GM18868 (cell line): ENCODE measurements at regions not wholly inside any gene's neighbourhood (a gene's known extent, or its start where the extent isn't known, plus 50 kb on each side); places are given as distances from the start of the nearest gene placed in this dataset.

Experiments used
- ATAC-seq: cut with Tn5 transposase; IDR thresholded peaks from one replicate; pipeline ENCODE4 v1.9.1; 2021; ENCODE audit warnings: mild to moderate bottlenecking, moderate library complexity; ENCODE audit not compliant: unreplicated experiment

DNA sequence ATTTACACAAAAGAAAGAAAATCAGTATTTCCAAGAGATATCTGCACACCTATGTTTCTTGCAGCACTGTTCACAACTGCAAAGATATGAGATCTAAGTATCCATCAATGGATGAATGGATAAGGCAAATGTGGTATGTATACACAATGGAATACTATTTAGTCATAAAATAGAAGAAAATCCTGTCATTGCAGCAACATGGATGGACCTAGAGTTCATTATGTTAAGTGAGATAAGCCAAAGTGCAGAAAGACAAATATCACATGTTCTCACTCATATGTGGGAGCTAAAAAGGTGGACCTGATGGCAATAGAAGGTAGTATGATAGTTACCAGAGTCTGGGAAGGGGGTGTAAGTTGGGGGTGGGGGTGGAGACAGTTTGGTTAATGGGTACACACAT lies 1171.6 kb downstream of the SORCS1 start:
- ATAC-seq = no peak

DNA sequence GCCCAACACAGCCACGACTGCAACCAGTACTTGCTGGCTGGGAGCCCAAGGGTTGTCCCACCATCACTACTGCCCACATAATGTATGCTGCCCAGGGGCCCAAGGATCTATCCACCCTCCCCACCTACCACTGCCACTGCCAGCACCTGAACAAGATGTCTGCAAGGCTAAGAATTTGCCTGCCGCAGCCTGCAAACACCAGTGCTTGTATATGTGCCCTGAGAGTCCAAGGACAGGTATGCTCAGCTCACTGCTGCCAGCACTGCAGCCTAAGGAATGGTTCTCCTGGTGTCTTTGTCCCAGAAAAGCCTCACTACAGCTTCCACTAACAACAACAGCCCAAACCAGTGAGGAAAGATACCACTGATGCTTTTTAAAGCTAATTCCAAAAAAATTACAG lies 1174.0 kb downstream of the SORCS1 start:
- no peak for ATAC-seq

DNA sequence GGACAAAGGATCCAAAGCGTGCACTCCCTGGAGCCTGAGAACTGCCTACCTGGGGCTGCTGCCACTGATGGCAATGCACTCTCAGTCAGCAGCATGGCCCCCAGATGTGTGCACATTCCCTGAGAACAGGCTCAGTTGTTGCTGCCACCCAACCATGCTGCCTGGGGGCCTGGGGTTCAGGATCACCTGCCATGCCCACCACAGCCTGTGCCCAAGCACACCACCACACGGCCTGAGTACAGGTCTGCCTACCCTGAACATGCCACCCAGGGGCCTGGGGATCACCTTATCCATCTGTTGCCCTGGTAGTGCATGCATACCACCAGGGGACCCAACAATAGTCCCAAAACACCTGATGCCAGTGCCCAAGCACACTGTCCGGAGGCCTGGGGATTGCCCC lies 1174.5 kb downstream of the SORCS1 start:
- no peak for ATAC-seq

DNA sequence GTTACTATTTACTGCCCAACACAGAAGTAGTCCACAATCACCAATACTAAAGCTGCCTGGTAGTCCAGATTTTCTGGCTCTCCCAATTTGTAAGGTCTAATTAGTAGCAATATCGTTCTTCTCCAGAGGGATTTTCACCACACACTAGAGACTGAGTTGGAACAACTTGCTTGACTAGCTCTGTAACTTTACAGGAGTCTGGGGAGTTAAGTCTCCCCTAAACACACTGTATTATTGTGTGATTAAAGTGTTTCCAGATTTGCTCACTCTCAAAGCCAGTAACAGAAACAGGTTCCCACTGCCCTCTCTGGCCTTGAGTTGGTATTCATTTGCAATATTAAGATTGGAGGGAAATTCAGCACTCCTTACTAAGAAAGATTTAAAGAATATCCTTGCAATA lies 1175.7 kb downstream of the SORCS1 start:
- no peak for ATAC-seq

DNA sequence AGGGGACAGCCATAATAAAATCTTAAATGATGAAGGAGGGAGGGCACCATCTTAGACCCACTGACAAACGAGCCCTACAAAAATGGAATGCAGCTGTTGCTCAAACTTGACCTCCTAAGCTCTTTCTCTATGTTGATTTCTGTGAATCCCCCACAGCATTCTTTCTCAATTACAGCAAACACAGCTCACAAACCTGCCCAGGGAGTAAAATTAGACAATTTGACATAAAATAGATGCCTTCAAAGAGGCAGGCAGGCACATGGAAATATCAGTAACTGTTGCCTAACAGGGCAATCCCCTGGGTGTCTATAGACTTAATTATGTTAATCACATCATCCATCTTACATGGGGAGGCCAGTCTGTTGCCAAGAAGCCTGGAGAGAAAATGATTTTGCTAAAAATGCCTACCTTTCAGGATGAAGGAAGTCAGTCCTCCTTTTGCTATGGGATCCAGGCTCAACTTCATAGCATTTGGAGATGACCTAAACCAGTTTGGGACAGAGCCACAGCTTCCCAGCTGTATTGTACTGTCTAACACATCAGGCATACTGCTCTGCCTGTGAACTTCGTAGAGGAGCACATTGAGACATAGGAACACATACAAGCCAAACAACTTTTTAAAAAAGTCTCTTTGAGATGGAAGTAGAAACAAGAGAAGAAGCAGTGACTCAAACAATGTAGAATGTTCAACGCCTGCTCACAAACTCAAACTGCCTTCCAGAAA lies 1177.4 kb downstream of the SORCS1 start:
- no peak for ATAC-seq

DNA sequence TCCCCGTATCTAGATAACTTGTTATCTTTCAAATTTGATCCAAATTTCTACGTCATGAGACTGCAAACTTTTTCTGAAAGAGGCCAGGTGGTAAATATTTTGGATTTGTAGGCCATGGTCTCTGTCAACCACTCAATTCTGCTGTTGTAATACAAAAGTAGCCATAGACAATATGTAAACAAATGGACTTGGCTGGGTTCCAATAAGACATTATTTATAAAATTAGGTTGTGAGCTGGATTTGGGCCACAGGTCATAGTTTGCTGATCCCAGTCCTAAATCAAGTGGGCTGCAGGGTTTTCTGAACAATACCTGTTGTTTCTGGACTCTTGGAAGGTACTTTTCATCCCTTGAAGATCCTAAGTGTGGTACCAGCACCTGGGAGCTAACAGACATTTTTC lies 1178.0 kb downstream of the SORCS1 start:
- no peak for ATAC-seq

DNA sequence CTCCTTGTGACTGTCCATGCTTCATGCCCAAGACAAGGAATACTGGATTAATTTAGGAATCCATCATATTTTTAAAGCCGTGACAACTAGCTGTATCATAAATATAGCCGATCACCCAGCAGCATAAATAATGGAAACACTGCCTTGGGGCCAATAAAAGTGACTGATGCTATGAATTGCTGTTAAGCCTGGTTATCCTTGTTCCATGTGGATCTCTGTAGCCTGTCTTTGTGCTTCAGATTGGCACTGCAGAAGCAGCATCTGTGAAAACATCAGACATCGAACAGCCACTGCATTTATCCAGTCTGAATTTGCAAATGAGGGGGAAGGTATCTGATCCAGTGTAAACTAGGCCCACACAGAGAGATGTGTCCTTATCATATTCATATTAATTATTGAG lies 1181.8 kb downstream of the SORCS1 start:
- no peak for ATAC-seq

DNA sequence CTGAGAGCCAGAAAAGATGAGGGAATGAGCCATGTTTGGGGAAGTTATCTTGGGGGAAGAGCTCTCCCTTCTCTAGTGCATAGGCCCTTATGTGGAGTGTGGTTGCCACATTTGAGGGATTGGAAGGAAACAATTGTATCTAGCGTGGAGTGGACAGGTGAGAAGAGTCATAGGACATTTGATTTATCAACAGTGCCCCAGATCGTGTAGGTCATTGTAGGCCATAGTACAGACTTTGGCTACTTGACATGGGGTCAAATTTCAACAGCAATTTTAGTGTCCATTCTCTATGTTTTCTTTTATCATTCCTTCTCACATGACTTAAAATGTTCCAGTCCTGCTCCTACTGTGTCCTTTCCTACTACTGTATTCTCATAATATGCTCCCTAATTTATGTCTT lies 1182.8 kb downstream of the SORCS1 start:
- no peak for ATAC-seq

DNA sequence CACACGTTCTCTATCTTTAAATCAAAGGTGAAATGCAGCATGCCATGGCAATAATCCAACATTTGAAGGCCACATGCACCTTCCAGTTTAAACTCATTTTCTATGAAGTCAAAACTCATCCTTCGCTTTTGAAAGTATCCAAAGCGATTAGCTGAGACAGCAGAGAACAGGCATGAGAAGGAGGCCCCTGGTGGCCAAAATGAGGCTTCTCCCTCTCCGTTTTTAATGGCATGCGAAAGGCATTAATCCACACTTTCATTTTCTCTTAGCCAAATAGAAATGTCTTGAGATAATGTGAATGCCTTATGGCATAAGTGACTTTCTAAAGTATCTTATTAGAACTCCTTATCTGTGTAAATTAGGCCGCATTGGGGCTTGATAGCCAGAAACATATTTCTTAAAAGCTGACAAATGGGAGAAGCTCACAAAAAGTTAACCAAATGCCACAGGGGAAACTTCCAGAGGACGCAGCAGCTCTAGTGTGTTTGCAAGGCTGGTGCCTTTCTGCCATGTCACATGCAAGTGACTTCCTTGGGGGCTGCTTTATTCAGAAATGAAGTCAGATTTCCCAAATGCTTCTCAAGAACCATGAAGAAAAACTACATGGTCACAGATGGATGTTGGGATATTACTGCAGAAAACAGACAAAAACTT lies 1189.6 kb downstream of the SORCS1 start:
- ATAC-seq = peak; percentile 87

DNA sequence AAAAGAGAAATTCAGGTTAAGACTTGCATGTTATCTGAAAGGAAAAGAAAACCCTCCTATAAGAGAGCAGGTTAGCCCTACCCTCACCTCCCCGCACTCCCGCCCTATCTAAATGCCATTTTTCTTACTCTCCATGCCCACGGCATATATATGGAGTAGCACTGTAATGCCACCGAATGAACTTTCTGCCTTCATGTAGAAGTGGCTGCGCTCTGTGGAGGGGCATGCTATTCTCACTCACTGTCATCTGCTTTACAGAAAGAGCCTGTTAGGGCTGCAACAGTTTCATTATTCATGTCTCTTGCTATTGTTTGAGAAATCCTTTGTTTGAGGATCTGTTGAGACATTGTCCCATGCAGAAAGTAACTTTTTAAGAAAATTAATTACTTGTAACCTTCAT lies 1190.6 kb downstream of the SORCS1 start:
- ATAC-seq = no peak

DNA sequence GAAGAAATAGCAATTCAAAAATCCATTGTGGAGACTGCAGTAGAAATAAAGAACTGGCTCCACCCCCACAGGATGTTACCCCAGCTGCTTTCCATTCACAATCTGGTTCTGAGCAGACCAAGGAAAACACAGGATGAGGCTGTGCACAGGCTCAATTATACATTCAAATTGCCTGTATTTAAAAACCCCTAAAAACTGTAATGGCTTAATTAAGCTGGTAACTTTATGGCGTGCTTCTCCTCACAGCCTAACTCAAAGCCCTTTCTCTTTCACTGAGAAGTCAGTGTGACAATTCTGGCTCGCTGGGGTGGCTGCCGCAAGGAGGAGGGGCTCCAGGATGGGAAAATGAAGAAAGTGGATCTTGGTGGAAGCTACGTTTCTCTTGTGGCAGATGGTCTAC lies 1191.1 kb downstream of the SORCS1 start:
- ATAC-seq = no peak

DNA sequence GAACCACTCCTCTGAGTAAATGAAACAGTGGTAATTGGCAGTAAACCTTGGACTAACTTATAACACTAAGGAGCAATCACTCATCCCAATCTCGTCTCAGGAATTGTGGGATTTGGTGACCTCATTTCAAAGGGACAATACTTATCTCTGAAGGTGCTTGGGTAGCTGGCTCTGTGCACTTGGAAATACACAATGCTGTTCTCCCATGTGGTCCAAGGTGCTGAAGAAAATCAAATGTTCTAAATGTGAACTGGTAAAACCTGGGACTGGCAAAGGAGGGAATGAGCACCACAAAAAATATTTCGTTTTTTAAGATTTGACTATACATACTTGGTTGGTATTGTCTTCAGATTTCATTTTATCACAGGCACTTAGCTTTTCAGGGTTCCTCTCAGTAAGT lies 1193.0 kb downstream of the SORCS1 start:
- no peak for ATAC-seq

DNA sequence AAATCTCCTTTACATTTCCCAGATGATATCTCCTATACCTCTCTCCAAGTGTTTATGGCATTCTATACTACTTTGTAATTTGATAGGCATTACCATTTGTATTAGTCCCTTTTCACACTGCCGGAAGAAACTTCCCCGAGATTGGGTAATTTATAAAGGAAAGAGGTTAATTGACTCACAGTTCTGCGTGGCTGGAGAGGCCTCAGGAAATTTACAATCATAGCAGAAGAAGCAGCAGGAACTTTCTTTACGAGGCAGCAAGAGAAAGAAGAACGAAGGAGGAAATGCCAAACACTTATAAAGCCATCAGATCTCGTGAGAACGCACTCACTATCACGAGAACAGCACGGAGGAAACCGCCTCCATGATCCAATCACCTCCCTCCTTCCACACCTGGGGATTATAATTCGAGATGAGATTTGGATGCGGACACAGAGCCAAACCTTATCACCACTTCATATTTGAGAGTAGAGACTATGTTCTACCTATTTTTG lies 1194.6 kb downstream of the SORCS1 start:
- ATAC-seq = no peak

DNA sequence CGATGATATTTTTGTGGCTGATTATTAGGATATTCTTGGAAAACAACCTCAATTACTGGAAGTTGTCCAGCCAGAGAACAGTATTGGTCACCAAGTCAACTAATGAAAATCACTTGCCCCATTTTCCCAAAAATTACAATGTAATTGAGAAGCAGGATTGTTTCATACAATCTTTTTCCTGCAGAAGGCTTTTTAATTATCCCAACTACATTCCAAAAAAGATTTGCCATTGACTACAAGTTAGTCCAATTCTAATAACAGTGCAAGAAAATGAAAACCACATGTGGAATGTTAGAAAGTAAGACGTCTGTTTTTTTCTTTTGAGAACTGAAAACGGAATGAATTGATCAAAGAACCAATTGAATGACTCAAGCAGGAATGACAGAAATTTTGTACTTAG lies 1195.8 kb downstream of the SORCS1 start:
- no peak for ATAC-seq

DNA sequence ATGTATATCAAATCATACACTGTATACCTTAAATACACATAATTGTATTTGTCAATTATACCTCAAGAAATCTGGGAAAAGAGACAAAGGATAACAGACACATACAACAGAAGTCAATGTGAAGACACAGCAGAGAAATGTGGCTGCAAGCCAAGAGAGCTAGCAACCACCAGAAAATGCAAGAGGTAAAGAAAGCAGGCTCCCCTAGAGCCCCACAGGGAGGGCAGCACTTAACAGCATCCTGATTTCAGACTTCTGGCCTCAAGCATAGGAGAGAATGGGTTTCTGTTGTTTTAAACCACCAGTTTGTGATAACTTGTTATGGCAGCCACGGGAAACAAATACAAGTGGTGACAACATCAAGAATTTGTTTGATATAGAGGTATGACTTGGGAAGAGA lies 1197.2 kb downstream of the SORCS1 start:
- ATAC-seq = no peak

DNA sequence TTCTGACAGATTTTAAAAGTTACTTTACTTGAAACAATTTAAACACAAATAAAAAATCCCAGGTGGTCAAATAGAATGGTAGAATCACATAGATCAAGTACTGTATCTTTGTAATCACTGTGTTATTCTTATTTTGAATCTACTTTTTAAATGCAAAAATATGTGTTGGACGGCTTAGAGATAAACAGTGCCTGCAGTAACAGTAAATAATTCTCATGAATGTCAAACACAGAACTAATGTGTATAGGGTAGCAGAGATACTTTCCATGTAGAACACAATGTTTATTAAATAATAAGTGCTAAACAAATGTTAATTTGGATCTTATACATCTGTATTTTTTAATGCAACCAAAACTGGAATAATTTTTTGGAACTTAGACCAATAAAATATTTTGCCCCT lies 1199.4 kb downstream of the SORCS1 start:
- ATAC-seq = no peak

DNA sequence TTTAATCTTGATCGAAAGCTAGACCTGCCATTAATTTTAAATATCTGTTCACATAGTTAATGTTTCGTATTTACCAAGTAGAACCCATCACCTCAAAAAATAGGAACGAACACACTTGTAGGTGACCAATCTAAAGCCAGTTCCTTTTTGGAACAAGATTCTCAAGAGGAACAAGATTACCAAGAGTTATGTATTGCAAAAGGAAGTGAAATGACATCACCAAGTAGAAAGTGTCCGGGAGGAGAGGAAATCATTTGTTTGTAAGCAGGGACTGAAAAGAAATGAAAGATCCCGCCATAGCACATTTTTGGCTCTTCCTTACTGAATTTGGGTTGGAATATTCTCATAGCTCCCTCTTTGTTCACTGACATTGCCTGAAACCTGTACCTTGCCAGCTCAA lies 1200.5 kb downstream of the SORCS1 start:
- no peak for ATAC-seq

DNA sequence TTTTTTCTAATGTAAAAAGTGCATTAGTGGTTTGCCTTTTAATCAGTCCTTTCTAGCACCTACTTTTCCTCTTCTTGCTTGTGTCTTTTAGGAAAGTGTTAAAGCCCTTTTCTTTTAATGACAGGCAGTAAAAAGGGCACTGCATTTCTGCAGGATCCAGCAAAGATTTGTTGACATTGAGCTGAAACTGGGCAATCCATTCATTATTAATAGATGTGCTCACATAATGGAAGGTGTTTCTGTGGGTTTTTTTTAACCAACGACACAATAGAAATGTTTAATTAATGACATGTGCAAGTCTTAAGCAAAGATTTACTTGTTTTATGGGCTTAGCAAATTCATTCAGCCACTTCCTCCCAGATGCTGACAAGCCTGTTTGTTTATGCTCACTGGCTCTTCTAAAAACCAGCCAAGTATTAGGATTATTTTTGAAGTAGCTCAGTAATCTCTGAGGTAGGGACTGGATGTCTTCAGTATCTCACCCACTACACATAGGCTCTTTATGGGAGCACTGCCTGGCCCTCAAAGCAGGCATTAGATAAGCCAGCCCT lies 1201.1 kb downstream of the SORCS1 start:
- no peak for ATAC-seq

DNA sequence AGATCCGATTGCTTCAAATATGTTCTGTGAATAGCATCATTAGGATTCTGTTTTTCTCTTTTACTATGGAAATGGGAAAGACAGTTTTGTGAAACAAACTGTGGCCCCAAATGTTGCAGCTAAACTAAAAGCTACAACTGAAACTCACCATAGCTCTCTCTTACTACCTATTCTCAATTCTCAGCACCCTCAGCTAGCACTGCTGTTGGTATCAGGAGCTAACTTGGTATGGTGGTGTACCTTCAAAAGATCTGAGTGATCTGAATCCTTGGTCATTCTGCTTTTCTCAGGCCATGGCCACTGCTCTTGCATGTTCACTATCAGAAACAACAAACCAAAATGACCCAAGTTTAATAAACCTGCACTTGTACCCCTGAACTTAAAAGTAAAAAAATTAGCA lies 1208.0 kb downstream of the SORCS1 start:
- no peak for ATAC-seq

DNA sequence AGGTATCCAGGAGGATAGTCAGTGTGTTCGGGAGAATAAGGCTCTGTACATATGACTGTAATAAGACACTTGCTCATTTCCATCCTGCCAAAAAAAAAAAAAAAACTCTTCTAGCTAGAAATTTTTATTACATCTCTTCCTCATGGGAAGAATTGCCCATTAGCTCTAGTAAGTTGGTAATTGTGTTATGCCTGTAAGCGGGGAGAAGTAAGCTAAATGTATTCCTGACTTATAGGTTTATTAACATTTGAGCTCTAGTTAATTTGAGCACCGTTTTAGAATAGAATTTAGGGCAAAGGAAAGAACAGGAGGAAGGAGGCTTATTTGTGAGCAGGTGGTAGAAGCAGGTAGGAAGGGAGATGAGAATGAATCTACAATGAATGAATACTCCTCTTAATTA lies 1210.6 kb downstream of the SORCS1 start:
- ATAC-seq = no peak

DNA sequence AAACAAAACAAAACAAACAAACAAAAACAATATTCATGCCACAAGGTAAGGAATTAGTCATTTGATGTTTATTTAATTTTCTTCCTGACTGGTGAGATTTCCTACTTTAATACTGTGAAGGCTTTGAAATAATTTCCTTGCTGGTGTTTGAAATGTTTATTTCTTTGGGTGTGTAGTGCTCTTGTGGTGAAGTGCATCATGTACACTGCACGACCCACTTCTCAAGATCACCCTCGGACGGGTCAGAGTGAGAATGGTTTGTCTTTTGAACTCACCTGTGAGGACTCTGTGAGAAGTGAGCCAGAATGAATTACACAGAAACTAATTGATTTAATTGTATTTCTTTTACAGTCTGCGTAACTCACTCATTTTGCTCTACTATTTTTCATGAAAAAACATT lies 1211.5 kb downstream of the SORCS1 start:
- ATAC-seq = no peak

DNA sequence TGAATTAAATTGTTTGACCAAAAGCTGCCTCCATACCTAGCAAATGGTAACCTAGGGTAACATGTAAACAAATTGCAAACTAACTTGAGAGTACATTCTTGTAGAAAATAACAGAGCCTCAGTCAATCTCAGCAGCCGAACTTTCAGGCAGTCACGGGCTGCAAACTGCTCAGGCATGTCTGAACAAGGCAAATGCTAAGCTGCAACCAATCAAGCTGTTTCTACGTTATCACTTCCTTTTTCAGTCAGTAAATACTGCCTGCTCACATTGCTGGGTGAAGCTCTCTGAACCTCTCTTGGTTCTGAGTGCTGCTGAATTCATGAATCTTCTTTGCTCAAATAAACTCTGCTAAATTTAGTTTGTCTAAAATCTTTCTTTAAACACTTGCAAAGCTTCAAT lies 1212.4 kb downstream of the SORCS1 start:
- peak; percentile 98 for ATAC-seq
